Dermis microvascular lymphatic vessel endothelial cell (primary cell): ENCODE measurements at regions not wholly inside any gene's neighbourhood (a gene's known extent, or its start where the extent isn't known, plus 50 kb on each side); places are given as distances from the start of the nearest gene placed in this dataset.

Source experiments
- DNase-seq, 2 donors: peaks; one replicate each; pipeline versions ENCODE4 v3.0.0 to v3.0.0-alpha.2; 2010; ENCODE audit warnings: low read depth in 2 of 2

GRCh38 chr5:56489272-56489671 is 256.1 kb upstream of the ANKRD55 start:
- DNase-seq = no peak

DNA sequence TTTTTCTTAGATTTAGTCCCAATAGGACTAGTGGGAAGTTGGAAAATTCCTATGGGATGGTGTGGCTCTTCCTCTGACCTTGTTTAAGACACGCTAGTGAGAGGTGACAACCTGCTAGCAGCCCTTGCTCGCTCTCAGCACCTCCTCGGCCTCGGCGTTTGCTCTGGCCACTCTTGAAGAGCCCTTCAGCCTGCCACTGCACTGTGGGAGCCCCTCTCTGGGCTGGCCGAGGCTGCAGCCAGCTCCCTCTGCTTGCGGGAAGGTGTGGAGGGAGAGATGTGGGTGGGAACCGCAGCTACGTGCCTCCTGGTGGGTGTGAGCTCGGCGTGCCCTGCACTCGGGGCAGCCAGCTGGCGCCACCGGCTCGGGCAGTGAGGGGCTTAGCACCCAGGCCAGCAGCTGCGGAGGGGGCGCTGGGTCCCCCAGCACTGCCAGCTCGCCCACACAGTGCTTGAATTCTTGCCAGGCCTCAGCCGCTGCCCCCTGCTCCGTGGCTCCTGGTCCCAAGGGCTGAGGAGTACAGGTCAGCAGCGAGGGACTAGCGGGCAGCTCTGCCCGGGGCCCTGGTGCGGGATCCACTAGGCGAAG is 254.5 kb upstream of the ANKRD55 start:
- no peak for DNase-seq

DNA sequence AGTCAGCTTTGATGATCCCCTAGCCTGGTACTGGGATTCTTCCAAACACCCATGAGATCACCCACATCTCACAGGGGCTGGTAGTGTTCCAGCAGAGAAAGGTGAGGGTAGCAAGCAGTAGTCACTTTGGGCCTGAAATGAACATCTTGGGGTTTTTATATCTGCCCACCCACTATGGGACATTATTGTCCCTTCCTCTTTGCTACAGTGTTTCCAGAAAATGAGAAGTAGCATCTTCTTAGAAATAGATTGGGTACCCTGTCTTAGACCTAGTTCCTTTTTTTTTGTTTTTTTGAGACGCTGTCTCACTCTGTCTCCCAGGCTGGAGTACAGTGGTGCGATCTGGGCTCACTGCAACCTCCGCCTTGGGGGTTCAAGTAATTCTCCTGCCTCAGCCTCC is 249.2 kb upstream of the ANKRD55 start:
- no peak for DNase-seq

DNA sequence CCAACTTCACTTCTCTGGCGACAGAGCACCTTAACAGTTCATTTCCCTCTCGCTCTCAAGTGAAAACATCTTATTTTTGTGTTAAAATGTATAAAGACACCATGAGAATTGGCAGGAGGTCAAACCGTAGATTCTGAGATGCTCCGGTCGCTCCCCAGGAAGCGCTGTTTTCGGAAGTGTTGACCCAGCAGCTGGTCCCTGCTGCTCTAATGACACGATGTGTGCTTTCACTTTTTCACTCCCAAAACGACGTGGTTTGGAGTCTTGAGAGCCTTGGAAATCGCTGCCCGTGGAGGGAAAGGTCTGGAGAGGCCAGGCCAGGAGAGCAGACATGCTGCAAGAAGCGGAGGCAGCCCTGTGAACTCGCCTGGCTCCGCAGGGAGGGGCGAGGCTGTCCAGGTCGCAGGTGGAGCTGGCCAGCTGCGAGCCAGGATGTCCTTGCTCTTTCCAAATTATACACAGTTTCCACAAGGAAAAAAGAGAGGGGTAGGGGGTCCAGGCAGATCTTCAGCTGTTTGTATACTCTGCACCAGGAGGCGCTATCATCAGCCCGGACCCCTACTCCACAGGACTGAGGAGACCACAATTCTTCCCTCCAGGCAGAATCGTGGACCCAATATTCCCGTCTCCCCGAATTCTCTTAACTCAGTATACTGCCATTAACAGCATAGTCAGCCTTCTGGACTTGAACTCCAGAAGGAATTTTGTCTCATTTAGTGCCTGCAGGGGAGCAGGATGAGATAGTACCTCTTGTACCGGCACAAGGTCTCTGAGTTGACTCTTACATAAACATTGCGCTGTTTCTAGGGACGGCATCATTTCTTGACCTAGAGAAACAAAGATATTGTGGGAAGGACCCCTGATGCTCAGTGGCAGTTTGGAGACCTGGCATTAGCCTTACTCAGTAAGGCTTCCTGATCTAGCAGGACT is 248.6 kb upstream of the ANKRD55 start:
- DNase-seq = peak in 1 of 2 donors; percentile 29

DNA sequence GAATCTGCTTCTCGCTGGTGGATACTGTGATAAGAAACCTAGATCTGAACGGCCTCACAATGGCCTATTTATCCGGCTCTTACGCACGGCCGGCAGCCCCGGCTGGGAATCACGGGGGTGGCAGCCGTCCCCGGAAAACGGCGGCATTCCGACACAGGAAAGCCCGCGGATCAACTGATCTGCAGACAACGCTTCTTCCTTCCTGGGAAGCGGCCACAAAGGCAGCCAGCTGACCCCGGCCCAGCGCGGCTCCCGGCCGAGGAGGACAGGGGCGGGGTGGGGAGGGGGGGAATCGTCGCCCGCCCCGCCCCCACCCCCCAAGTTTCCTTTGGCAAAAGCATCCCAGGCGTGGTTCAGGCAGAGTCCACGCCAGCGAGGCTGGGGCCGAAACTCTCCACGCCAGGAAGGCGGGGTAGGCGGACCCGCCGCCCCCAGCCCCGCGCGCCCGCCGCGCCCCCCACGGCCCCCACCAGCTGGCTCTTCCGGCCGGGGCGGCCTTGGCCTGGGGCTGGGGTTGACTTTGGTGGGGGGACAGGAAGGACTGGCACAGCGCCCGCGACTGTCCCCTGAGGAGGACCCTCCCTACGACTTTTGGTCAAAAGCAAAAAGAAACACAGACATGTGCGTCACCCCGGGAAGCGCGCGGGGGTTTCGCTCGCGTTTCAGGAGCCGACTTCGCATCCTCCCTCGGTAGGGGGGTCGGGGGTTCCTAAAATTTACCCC is 247.7 kb upstream of the ANKRD55 start:
- DNase-seq = peak in 1 of 2 donors; percentile 58

- peak in 1 of 2 donors; percentile 8 for DNase-seq
Measured at GRCh38 chr5:56480078-56480704, 247.1 kb upstream of the ANKRD55 start.

DNA sequence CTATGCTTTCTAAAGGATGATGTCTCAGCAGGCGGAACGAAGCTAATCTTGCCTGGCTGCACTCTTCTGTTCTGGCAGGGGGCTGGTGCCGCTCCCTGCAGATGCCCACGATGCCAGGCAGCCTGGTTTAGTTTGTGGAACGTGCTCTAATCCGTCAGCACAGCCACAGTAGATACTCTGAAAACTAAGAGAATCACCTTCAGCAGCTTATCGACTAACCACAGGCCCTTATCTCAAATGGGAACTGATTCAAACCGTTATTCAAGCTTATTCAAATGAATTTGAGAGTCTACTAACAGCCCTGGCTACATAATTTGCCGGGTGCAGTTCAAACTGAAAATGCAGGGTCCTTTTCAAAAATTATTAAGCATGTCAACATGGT is 246.6 kb upstream of the ANKRD55 start:
- DNase-seq = no peak

- no peak for DNase-seq
Measured at GRCh38 chr5:56479126-56479525, 246.0 kb upstream of the ANKRD55 start.

GRCh38 chr5:56478062-56478461 is 244.9 kb upstream of the ANKRD55 start:
- no peak for DNase-seq

DNA sequence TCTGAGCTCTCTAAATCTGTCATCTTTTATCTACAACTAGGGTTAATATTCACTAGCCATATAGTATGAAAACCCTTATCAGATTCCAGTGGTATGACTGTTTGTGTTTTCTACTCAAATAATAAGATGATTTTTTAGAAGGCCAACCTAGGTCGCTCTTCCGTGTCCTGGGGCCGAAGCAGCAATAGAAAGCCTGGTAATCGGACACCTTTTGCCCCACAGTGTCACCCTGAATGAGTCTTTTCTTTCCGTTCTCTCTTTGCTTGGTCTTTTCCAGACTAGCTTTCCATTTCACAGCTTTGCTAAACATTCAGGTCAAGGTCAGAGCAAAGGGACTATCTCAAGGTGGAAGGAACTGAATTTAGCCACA is 243.3 kb upstream of the ANKRD55 start:
- no peak for DNase-seq

- DNase-seq = no peak
Measured at GRCh38 chr5:56475689-56476486, 242.8 kb upstream of the ANKRD55 start.

DNA sequence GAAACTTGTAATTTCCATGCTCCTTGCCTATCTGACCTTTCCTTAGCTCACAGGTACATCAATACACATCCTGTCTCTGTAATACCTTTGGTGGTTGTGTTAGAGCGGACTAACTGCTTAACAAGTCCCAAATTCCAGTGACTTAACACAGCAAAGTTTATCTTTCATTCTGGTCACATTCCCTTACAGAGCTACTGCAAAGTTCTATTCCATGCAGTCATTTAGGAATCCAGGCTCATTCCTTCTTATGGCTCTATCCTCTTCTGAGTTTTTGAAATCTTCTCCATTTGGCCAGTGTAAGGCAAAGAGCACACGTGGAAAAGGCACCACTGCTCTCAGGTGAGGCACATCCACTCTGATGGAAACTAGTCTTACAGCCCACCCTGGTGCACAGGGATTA is 238.6 kb upstream of the ANKRD55 start:
- DNase-seq = no peak

GRCh38 chr5:56470007-56470406 is 236.9 kb upstream of the ANKRD55 start:
- peak in 1 of 2 donors; percentile 27 for DNase-seq

- DNase-seq = no peak
Measured at GRCh38 chr5:56468277-56468676, 235.1 kb upstream of the ANKRD55 start.

DNA sequence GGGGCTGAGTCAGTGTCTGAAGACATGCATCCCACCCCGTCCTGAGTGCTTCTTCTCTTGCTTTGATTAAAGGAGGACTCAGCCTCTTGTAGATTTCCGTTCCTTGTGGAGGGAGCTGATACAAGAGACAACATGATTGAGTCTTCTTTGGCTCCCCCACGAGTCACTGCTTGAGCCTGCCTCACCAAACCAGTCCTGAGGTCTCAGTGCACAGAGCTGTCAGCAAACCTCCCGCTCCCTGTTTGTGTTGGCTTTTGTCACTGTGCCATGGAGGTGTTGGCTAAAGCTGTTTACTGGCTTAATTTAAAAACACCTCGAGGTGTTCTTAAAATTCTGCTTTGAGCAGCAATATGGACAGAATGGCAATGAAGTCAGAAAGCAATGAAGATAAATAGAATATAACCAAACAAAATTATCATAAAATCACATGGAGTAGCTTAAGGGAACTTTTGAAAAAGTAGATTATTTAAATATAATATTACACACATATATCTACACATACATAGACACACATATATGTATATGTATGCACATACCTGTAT is 234.1 kb upstream of the ANKRD55 start:
- DNase-seq = no peak

GRCh38 chr5:56466136-56466816 is 233.1 kb upstream of the ANKRD55 start:
- peak in 1 of 2 donors; percentile 21 for DNase-seq

DNA sequence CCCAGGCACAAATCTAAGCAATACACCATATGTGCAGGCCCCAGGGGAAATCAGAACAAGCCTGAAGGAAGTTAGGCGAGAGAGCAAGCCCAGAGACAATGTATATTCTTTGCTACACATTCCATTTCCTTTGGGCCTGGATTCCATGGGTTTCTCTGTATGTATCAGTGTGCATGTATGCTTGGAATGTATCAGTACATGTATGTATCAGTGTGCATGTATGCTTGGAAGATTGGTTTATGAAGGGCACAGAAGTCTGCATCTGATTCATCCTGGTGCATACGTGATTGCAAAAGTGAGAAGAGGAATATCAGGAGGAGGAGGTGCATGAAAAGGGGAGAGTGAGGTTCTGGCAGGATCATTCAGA is 232.6 kb upstream of the ANKRD55 start:
- DNase-seq = no peak

DNA sequence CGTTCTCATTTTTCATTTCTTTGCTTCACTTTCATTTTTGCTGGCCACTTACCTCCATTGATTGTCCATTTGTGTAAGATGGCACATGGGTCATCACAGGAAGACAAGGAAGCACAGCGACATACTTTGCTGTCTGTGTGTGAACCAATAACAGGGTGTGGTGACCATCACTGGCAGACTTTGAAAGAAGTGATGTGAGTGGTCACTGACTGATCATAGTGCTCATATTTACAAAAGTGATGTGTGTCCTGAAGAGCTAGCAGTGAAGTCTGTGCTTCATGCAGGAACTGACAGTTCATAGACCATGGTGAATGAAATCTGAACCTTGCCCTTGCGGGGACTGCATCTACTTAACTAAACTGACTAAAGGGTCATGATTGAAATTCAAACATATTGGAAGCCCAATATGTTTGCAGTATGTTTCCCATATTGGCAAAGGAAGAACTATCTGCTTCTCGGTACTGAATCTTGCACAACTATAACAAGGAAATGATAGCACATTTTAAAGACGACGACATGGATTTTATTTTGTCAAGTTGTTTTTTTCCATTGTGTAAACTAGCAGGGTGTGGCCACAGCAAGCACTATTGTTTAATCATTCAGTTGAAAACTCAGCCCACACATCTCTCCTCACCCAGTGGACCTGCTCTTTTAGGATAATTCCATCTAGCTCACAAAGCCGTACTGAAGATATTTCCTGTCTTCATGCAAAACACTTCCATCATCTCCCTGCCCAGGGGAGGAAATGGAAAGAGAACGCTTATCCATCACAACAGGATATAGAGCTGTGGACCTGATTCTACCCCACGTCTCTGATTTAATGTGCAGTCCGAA is 232.0 kb upstream of the ANKRD55 start:
- DNase-seq = peak; percentile 75 to 82

DNA sequence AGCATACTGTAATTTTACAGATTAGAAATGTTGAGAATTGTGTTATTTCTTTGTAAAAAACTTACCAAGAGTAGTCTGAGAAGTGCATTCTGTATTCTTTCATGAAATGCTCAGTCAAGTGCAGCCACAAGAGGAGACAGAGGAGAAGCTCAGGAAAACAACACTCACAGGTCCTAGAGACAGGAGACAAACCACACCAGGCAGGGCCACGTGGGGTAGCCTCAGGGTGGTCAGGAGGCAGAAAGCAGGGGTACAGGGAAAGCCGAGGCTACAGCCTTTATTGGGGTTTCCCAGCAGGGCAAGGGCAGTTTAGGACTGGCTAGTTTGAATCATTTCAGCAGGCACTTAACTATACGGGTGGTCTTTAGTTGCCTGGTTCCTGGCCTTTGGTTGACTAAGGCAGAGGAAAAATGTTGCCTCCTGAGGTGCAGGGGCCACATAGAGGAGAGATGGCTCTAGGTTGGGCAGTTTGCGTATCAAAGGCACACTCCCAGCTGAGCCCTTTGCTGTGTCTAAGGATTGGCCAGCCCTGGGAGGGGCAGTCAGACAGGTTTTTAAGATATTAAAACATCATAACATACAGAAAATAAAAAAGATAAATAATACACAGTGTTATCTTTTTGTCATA is 230.9 kb upstream of the ANKRD55 start:
- no peak for DNase-seq
